Neuronal stem cell (in vitro differentiated cells): ENCODE measurements at regions not wholly inside any gene's neighbourhood (a gene's known extent, or its start where the extent isn't known, plus 50 kb on each side); places are given as distances from the start of the nearest gene placed in this dataset.

Experiments used
- DNase-seq: peaks from one replicate; pipeline ENCODE4 v3.0.0-alpha.2; 2013; ENCODE audit warnings: low spot score
- H2AFZ ChIP-seq: one replicate; pipeline ENCODE4 v1.6.1; 2013; ENCODE audit warnings: mild to moderate bottlenecking, low read length, inconsistent platforms
- H2AK5ac ChIP-seq: 2 replicates; pipeline ENCODE4 v1.6.1; 2013; ENCODE audit warnings: low read depth, mild to moderate bottlenecking, inconsistent platforms, low read length, moderate library complexity, mixed read lengths
- H2BK120ac ChIP-seq: 2 replicates; pipeline ENCODE4 v1.6.1; 2013; ENCODE audit warnings: low read depth, mild to moderate bottlenecking, inconsistent platforms, low read length, moderate library complexity, mixed read lengths
- H2BK12ac ChIP-seq: one replicate; pipeline ENCODE4 v1.6.1; 2013; ENCODE audit warnings: low read length, inconsistent platforms
- H2BK15ac ChIP-seq: 2 replicates; pipeline ENCODE4 v1.6.1; 2013; ENCODE audit warnings: mild to moderate bottlenecking, low read length, inconsistent platforms, mixed read lengths
- H2BK5ac ChIP-seq: one replicate; pipeline ENCODE4 v1.6.1; 2013; ENCODE audit warnings: inconsistent platforms, mild to moderate bottlenecking, low read length, moderate library complexity
- H3K14ac ChIP-seq: one replicate; pipeline ENCODE4 v1.6.1; 2013; ENCODE audit warnings: low read length, inconsistent platforms
- H3K18ac ChIP-seq: 2 replicates; pipeline ENCODE4 v1.6.1; 2013; ENCODE audit warnings: low read length, inconsistent platforms
- H3K23ac ChIP-seq: 2 replicates; pipeline ENCODE4 v1.6.1; 2013; ENCODE audit warnings: low read depth, mild to moderate bottlenecking, mixed read lengths, low read length, inconsistent platforms; ENCODE audit not compliant: poor library complexity
- H3K27ac ChIP-seq: replicated peaks from 3 replicates; pipeline ENCODE4 v1.5.1; 2013; ENCODE audit warnings: low read length, inconsistent platforms
- H3K27me3 ChIP-seq, 3 experiments: 2 replicates each; pipeline ENCODE4 v1.6.1; 2013; ENCODE audit warnings: low read length in 3 of 3, mild to moderate bottlenecking in 2 of 3, inconsistent platforms in 1 of 3, low read depth in 1 of 3, mixed read lengths in 1 of 3, moderate library complexity in 1 of 3; ENCODE audit not compliant: control insufficient read depth in 3 of 3, insufficient read depth in 3 of 3
- H3K36me3 ChIP-seq, 2 donors: replicated peaks in 1 of 2; 2 replicates each; pipeline ENCODE4 v1.6.1; 2013; ENCODE audit warnings: low read length in 2 of 2; ENCODE audit not compliant: control insufficient read depth in 2 of 2, insufficient read depth in 2 of 2
- H3K4ac ChIP-seq: 2 replicates; pipeline ENCODE4 v1.6.1; 2013; ENCODE audit warnings: inconsistent platforms, mild to moderate bottlenecking, low read length, moderate library complexity
- H3K4me1 ChIP-seq, 2 donors: 1 replicate in 1 of 2; 2 replicates in 1 of 2; pipeline ENCODE4 v1.6.1; 2013; ENCODE audit warnings: low read length in 2 of 2, low read depth in 1 of 2; ENCODE audit not compliant: control insufficient read depth in 2 of 2, insufficient read depth in 1 of 2
- H3K4me2 ChIP-seq: one replicate; pipeline ENCODE4 v1.6.1; 2013; ENCODE audit warnings: mild to moderate bottlenecking, low read length, inconsistent platforms; ENCODE audit not compliant: insufficient read depth, poor library complexity, severe bottlenecking
- H3K4me3 ChIP-seq, 2 donors: 2 replicates each; pipeline ENCODE4 v1.5.1; 2013; ENCODE audit warnings: low read length in 2 of 2, mild to moderate bottlenecking in 2 of 2, inconsistent platforms in 1 of 2, moderate library complexity in 1 of 2
- H3K79me1 ChIP-seq: one replicate; pipeline ENCODE4 v1.6.1; 2013; ENCODE audit warnings: low read depth, mild to moderate bottlenecking, inconsistent platforms, low read length, moderate library complexity
- H3K9ac ChIP-seq: one replicate; pipeline ENCODE4 v1.6.1; 2013; ENCODE audit warnings: mild to moderate bottlenecking, low read depth, low read length, inconsistent platforms; ENCODE audit not compliant: poor library complexity
- H3K9me3 ChIP-seq, 2 donors: replicated peaks in 1 of 2; 2 replicates each; pipeline versions ENCODE3 to v1.6.1; 2013; ENCODE audit warnings: low read length in 2 of 2, mild to moderate bottlenecking in 2 of 2, inconsistent platforms in 1 of 2, low read depth in 1 of 2, mixed read lengths in 1 of 2, moderate library complexity in 1 of 2; ENCODE audit not compliant: control insufficient read depth in 2 of 2, insufficient read depth in 1 of 2
- H4K8ac ChIP-seq: one replicate; pipeline ENCODE4 v1.6.1; 2013; ENCODE audit warnings: low read depth, mild to moderate bottlenecking, inconsistent platforms, low read length, moderate library complexity
- H4K91ac ChIP-seq: one replicate; pipeline ENCODE4 v1.6.1; 2013; ENCODE audit warnings: low read length, low read depth, mild to moderate bottlenecking, inconsistent platforms; ENCODE audit not compliant: poor library complexity
- WGBS, 2 donors: extraction: QIAGEN DNeasy Blood & Tissue Kit; methylation state at CpG; one replicate each; pipeline ENCODE4 v1.1.7; 2013; ENCODE audit warnings: missing lambda C conversion rate in 2 of 2, mixed read lengths in 1 of 2; ENCODE audit not compliant: insufficient read length in 2 of 2, insufficient replicate concordance in 1 of 2; ENCODE audit errors: extremely low coverage in 2 of 2; 5-methylcytosine and 5-hydroxymethylcytosine counted together

DNA sequence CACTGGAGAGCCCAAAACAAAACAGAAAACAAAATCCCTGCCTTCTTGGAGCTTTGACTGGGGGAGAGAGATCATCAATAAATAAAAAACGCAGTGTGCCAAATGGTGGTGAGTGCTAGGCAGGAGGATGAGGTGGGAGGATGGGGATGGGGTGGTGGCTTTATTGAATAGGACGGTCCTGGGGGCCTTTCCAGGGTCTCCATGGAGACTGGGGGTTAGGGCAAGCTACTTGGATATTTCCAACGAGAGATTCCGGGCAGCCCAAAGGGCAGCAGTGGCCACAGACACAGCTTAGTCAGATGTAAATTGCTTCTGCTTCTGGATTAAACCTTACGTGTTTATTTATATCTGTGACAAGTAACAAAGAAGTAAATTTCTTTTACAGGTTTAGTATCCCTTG, 700.1 kb downstream of the QKI start:
- Histone ChIP-seq H3K4me1 (peaks cover 0 to 15% of the 10 kb centered on the region in 2 donors), H3K4me2 (no peak overlapping the region), H3K4ac (no peak overlapping the region), H2BK15ac (no peak overlapping the region), H2AFZ (peak overlapping the region; percentile 53), H3K23ac (no peak overlapping the region), H3K14ac (no peak overlapping the region), H3K27me3 (no peaks in the 10 kb centered on the region), H2AK5ac (no peak overlapping the region), H3K9me3 (peaks cover 2 to 15% of the 10 kb centered on the region in 2 donors), H3K4me3 (no peak overlapping the region), H3K36me3 (no peaks in the 10 kb centered on the region), H3K79me1 (no peaks in the 10 kb centered on the region), H4K91ac (no peak overlapping the region), H2BK12ac (no peak overlapping the region), H3K9ac (no peak overlapping the region), H3K27ac (no peak overlapping the region), H4K8ac (no peak overlapping the region), H2BK5ac (no peak overlapping the region), H3K18ac (no peak overlapping the region), H2BK120ac (no peak overlapping the region)
- DNase-seq, result no peak
- WGBS, 2 donors, result no CpG with 5 or more reads among the region's 5 CpGs

DNA sequence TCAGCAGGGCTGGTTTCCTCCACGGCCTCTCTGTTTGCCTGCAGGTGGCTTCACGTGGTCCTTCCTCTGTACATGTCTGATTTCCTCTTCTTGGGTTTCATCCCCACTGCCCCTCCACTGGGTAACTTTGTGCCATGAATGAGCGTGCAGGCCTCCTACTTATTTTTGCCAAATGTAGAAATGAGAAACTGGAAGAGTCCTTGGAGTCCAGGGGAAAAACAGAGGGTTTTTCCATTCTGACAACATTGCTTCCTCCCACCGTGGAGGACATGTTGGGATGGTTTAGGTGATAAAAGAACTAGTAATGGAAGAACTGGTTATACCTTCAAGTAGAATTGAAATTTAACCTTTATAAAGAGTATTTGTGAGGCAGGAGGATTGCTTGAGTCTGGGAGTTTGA, 699.5 kb downstream of the QKI start:
- WGBS, 2 donors, result no CpG with 5 or more reads among the region's 4 CpGs
- Histone ChIP-seq H3K79me1 (no peaks in the 10 kb centered on the region), H3K4me1 (peaks cover 0 to 15% of the 10 kb centered on the region in 2 donors), H3K4me3 (no peak overlapping the region), H3K23ac (no peak overlapping the region), H4K8ac (no peak overlapping the region), H3K4ac (no peak overlapping the region), H2BK15ac (no peak overlapping the region), H2BK5ac (no peak overlapping the region), H2AK5ac (no peak overlapping the region), H3K18ac (no peak overlapping the region), H3K27me3 (no peaks in the 10 kb centered on the region), H3K36me3 (no peaks in the 10 kb centered on the region), H3K9ac (no peak overlapping the region), H2BK120ac (no peak overlapping the region), H3K14ac (no peak overlapping the region), H3K4me2 (no peak overlapping the region), H4K91ac (no peak overlapping the region), H2AFZ (peak overlapping the region; percentile 53), H2BK12ac (no peak overlapping the region), H3K9me3 (peaks cover 2 to 19% of the 10 kb centered on the region in 2 donors), H3K27ac (no peak overlapping the region)
- DNase-seq, result no peak

DNA sequence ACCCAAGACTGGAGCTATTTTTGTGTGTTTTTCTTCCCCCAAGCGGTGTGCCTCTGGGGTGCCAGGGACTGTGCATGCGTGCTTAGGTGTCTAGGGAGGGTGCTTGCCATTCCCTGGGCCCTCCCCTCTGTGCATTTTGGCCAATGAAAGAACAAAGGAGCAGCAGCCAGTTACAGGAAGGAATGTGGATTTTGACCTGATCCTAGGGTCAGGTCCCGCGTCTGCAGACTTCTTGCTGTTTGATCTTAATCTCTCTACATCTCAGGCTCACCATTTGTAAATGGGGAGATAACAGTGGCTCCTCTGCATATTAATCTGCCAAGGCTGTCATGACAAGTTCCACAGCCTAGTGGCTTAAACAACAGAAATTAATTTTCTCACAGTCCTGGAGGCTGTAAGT, 699.1 kb downstream of the QKI start:
- no peak overlapping the region for H3K23ac ChIP-seq
- H3K4ac ChIP-seq, result no peak overlapping the region
- H3K18ac ChIP-seq, result no peak overlapping the region
- no peak overlapping the region for H3K14ac ChIP-seq
- no peak overlapping the region for H4K8ac ChIP-seq
- H3K4me1 ChIP-seq, result peaks cover 0 to 15% of the 10 kb centered on the region in 2 donors
- no peak overlapping the region for H4K91ac ChIP-seq
- H2BK120ac ChIP-seq, result no peak overlapping the region
- H3K4me3 ChIP-seq, result peak overlapping the region in 1 of 2 donors; percentile 13
- H3K79me1 ChIP-seq, result no peaks in the 10 kb centered on the region
- no peak overlapping the region for H2AFZ ChIP-seq
- no CpG with 5 or more reads among the region's 4 CpGs for WGBS, 2 donors
- no peak overlapping the region for H3K9ac ChIP-seq
- no peak overlapping the region for H3K27ac ChIP-seq
- no peaks in the 10 kb centered on the region for H3K27me3 ChIP-seq
- H2AK5ac ChIP-seq, result no peak overlapping the region
- H3K36me3 ChIP-seq, result no peaks in the 10 kb centered on the region
- no peak overlapping the region for H2BK12ac ChIP-seq
- DNase-seq, result no peak
- no peak overlapping the region for H3K4me2 ChIP-seq
- H2BK15ac ChIP-seq, result no peak overlapping the region
- peaks cover 2 to 19% of the 10 kb centered on the region in 2 donors for H3K9me3 ChIP-seq
- H2BK5ac ChIP-seq, result no peak overlapping the region

DNA sequence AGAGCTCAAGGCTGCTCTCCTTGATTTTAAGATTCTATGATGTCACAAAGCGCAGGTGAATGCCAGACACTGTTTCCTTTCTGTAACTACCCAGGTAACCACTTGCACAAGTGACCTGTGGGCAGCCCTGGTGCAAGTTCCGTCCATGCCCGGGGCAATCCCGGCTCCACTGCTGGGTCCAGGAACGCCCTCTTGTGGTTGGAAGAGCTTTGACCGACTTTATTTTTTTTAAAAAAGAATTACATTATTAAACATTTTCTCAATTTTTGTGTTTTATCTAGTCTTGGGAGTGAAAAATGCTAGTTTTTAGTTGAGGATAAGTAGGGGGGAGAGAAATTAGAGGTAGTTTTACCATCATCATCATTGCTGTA, 695.2 kb downstream of the QKI start:
- Histone ChIP-seq H2AFZ (no peak overlapping the region), H2AK5ac (no peak overlapping the region), H3K14ac (no peak overlapping the region), H4K8ac (no peak overlapping the region), H2BK5ac (no peak overlapping the region), H2BK15ac (no peak overlapping the region), H3K18ac (no peak overlapping the region), H3K9ac (no peak overlapping the region), H3K9me3 (peaks cover 2 to 23% of the 10 kb centered on the region in 2 donors), H4K91ac (no peak overlapping the region), H3K4ac (no peak overlapping the region), H3K4me1 (peaks cover 0 to 7% of the 10 kb centered on the region in 2 donors), H3K27me3 (no peaks in the 10 kb centered on the region), H3K4me3 (no peak overlapping the region), H3K4me2 (no peak overlapping the region), H2BK12ac (no peak overlapping the region), H3K27ac (no peak overlapping the region), H3K79me1 (no peaks in the 10 kb centered on the region), H3K36me3 (no peaks in the 10 kb centered on the region), H2BK120ac (no peak overlapping the region), H3K23ac (no peak overlapping the region)
- no peak for DNase-seq
- no CpG with 5 or more reads among the region's 6 CpGs for WGBS, 2 donors
